ENCODE measurements at regions not wholly inside any gene's neighbourhood (a gene's known extent, or its start where the extent isn't known, plus 50 kb on each side); places are given as distances from the start of the nearest gene placed in this dataset.

- TF ChIP-seq POLR2A (IDR thresholded peaks at IDR 0.05; ENCODE audit: low read length), result no peak
- TF ChIP-seq GATA1 (IDR thresholded peaks at IDR 0.05; ENCODE audit: low read depth, low read length), result no peak
Measured at GRCh38 chr19:32130332-32130731, 215.1 kb upstream of the ZNF507 start.
